ENCODE measurements at regions not wholly inside any gene's neighbourhood (a gene's known extent, or its start where the extent isn't known, plus 50 kb on each side); places are given as distances from the start of the nearest gene placed in this dataset.
"Not testable (repeated sequence)": the region's sequence is repeated elsewhere in the genome, so short reads cannot be mapped to it uniquely, and the experiment has no call there.

- H3K9me3 Mint-ChIP-seq, H3K36me3 Mint-ChIP-seq, H3K4me1 Mint-ChIP-seq, H3K27me3 Mint-ChIP-seq, H3K27ac Mint-ChIP-seq, H3K4me3 Mint-ChIP-seq: not testable (repeated sequence)
These were observed 186.2 kb upstream of the CHL1 start for GRCh38 chr3:10109-10996.

- no peaks in the 10 kb centered on the region for H3K36me3 Mint-ChIP-seq
- H3K27ac Mint-ChIP-seq: peak overlapping the region in 1 of 3 donors; percentile 64
- H3K4me3 Mint-ChIP-seq: peak overlapping the region in 1 of 4 donors; percentile 83
These were observed 184.8 kb upstream of the CHL1 start for GRCh38 chr3:11734-12133.

DNA sequence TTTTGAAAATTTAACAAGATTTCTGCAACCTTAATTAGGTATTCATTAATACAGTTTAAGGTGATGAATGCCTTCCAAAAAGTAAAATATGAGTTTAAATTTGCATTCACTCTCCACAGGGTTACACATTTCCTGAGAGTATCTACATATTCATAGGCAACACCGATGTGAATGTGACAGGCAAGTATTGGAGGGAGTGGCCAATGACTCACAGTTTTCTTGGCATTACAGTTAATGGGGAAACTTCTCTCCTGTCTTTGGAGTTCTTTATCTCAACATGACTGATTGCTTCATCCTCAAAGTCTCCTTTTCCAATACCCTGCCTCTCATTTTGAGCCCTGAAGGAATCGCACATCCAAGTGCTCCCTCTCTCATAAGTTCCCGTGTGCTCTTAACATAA lies 181.9 kb upstream of the CHL1 start:
- H3K27me3 Mint-ChIP-seq: peaks cover 11% of the 10 kb centered on the region
- peaks cover 0 to 2% (median 0%) of the 10 kb centered on the region in 3 donors for H3K4me1 Mint-ChIP-seq
- H3K27ac Mint-ChIP-seq: no peak overlapping the region
- no peak overlapping the region for H3K4me3 Mint-ChIP-seq
- no peaks in the 10 kb centered on the region for H3K36me3 Mint-ChIP-seq
- H3K9me3 Mint-ChIP-seq: peaks cover 0 to 5% (median 2%) of the 10 kb centered on the region in 3 donors

More at GRCh38 chr3:11734-12133, 184.8 kb upstream of the CHL1 start:
- Mint-ChIP-seq H3K27me3 (peaks cover 6% of the 10 kb centered on the region), H3K4me1 (peaks cover 0 to 2% (median 0%) of the 10 kb centered on the region in 3 donors), H3K9me3 (peaks cover 0 to 5% (median 2%) of the 10 kb centered on the region in 3 donors)

DNA sequence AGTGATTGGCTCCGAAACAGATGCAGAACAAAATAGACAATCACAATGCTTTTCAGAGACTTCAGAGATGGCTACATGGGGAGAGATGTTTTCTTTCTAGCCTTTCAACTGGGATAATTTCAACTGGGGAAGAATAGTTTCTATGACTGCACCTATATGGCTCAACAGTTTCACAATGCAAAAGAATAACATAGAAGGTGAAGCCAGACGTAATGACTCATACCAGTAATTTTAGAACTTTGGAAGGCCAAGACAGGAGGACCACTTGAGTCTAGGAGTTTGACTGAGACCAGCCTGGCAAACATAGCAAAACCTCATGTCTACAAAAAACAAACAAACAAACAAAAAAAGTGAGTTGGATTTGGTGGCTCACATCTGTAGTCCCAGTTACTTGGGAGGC lies 180.2 kb upstream of the CHL1 start:
- Mint-ChIP-seq H3K4me3 (no peak overlapping the region), H3K9me3 (peaks cover 0 to 5% (median 2%) of the 10 kb centered on the region in 3 donors), H3K36me3 (no peaks in the 10 kb centered on the region), H3K27me3 (peaks cover 11% of the 10 kb centered on the region), H3K4me1 (peaks cover 0 to 2% (median 0%) of the 10 kb centered on the region in 3 donors), H3K27ac (peak overlapping the region in 1 of 3 donors; percentile 24)

DNA sequence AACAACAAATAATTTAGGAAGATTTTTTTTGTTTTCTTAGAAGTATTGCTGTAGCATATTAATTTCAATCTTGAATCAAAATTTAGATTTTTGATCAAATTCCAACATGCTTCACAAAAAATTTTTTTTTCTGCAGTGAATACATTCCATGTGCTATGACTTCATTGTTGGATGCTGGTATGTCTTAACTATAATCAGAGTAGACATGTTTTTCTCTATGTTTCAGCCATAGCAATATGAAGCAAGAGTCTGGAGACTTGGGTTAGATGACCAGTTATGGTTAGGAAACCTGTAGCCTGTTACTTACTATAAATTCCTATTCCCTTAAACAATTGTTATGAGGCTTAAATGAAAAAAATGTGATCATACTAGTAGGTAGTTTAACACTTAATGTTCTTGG lies 176.1 kb upstream of the CHL1 start:
- H3K4me1 Mint-ChIP-seq: no peaks in the 10 kb centered on the region
- H3K27ac Mint-ChIP-seq: no peak overlapping the region
- peaks cover 18% of the 10 kb centered on the region for H3K27me3 Mint-ChIP-seq
- H3K9me3 Mint-ChIP-seq: no peaks in the 10 kb centered on the region
- no peaks in the 10 kb centered on the region for H3K36me3 Mint-ChIP-seq
- no peak overlapping the region for H3K4me3 Mint-ChIP-seq

GRCh38 chr3:24006-24405 lies 172.6 kb upstream of the CHL1 start:
- H3K36me3 Mint-ChIP-seq: no peaks in the 10 kb centered on the region
- no peaks in the 10 kb centered on the region for H3K9me3 Mint-ChIP-seq
- H3K27ac Mint-ChIP-seq: no peak overlapping the region
- H3K27me3 Mint-ChIP-seq: peaks cover 13% of the 10 kb centered on the region
- no peak overlapping the region for H3K4me3 Mint-ChIP-seq
- no peaks in the 10 kb centered on the region for H3K4me1 Mint-ChIP-seq

DNA sequence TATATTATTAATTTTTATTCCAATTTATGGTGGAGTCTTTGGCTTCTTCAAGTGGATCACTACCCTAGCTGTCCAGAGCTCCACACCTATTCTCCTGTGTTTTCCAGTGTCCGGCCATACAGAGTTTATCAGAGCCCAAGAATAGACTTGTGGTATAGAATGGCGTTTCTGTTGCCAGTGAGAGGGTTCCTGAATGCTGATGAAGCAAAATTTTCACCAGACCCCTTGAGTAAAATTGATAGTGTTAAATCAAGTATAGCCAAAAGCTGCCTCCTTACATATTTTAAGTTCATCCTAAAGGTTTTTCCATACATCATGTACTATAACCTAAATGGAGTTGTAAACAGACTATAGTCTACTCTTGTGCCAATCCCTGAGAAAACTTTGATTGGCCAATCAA lies 171.5 kb upstream of the CHL1 start:
- Mint-ChIP-seq H3K4me3 (no peak overlapping the region), H3K9me3 (no peaks in the 10 kb centered on the region), H3K36me3 (no peaks in the 10 kb centered on the region), H3K27ac (no peak overlapping the region), H3K4me1 (no peaks in the 10 kb centered on the region), H3K27me3 (peaks cover 12% of the 10 kb centered on the region)

GRCh38 chr3:35985-36384 lies 160.6 kb upstream of the CHL1 start:
- not testable (repeated sequence) for H3K27me3 Mint-ChIP-seq, H3K9me3 Mint-ChIP-seq, H3K4me1 Mint-ChIP-seq, H3K36me3 Mint-ChIP-seq, H3K27ac Mint-ChIP-seq, H3K4me3 Mint-ChIP-seq

DNA sequence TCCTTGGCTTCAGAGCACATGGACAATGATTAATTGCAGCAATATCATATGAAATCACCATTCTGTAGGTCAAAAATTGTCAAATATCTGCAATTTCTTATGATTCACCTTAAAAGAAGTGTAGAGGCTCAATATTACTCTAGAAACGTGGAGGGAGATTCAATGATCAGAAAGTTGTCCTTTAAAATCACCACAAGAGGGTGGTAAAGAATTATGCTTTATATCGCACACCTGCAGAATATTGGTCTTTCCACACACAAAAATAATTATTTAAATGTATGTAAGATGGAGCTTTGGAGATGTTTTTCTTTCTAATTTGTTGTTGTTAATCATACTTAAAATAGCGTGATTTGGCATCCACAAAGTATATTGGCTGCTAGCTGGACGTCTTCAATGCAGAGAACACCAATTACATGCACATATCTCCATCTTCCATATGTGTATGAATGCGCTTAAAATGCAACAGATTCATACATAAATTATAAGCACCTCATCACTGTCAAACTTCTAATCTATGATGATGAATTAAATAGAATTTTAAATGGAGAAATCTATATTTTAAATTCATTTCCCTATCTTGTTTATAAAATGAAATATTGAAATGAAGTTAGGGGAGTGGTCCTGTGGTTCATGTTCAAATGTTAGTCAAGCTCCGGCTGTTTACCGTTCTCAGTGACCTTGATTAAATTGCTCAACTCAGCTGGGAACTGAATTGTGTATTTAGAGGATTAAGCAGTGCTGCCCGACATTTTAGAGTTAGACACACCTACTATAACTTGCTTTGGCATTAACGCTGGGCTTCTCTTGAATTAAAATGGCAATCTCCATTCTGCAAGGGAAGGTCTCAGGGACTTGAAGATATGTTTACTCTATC lies 153.5 kb upstream of the CHL1 start:
- not testable (repeated sequence) for H3K27ac Mint-ChIP-seq, H3K4me3 Mint-ChIP-seq, H3K9me3 Mint-ChIP-seq, H3K4me1 Mint-ChIP-seq, H3K27me3 Mint-ChIP-seq, H3K36me3 Mint-ChIP-seq

DNA sequence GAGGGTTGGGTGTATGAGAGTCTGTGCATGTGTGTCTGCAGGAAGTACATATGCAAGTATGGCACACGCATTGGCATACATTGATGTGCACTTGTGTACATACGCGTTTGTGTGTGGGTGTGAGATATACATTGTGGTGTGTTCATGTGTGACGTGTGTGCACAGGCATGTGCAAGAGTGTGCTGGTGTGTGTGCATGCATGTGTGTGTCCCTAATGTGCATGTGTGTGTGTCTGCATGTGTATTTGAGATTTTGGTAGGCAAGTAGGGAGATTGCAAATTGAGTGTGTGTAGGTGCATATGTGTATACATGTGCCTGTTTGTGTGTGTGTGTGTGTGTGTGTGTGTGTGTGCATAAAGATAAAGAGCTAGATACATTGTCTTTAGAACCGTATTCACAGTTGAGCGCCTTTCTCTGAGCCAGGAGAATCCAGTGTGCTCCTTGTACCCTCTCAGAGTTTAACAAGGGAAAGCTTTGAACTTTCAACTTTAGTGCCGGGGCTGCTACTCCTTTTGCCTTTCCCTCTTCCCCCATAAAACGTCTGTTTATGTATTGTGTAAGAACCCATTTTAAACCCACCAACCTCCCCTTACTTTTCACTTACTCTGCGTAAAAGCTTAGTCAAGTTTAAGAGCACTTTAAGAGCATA lies 152.4 kb upstream of the CHL1 start:
- Mint-ChIP-seq H3K36me3 (no peaks in the 10 kb centered on the region), H3K4me1 (peaks cover 0 to 1% (median 0%) of the 10 kb centered on the region in 3 donors), H3K27ac (no peak overlapping the region), H3K4me3 (no peak overlapping the region), H3K27me3 (peaks cover 6% of the 10 kb centered on the region), H3K9me3 (peaks cover 0 to 2% (median 0%) of the 10 kb centered on the region in 3 donors)

DNA sequence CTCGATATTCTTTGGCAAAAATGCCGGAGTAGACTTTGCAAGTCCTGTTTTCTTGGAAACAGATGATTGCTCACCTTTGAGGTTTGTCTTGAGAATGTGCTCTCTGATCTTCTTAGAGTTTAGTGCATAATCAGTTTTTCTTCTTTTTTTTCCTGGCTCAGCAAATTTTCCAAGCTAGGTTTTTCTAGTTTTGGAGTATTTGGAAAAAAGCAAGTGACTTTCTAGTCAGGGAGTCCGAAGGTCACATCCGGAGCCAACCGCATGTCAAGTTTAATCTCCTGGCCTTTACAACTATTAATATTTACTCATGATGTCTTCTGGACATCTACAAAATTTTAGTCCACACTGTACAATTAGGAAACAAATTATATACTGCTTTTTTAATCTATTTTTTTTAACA lies 151.6 kb upstream of the CHL1 start:
- not testable (repeated sequence) for H3K27me3 Mint-ChIP-seq, H3K27ac Mint-ChIP-seq, H3K9me3 Mint-ChIP-seq, H3K36me3 Mint-ChIP-seq, H3K4me3 Mint-ChIP-seq, H3K4me1 Mint-ChIP-seq

DNA sequence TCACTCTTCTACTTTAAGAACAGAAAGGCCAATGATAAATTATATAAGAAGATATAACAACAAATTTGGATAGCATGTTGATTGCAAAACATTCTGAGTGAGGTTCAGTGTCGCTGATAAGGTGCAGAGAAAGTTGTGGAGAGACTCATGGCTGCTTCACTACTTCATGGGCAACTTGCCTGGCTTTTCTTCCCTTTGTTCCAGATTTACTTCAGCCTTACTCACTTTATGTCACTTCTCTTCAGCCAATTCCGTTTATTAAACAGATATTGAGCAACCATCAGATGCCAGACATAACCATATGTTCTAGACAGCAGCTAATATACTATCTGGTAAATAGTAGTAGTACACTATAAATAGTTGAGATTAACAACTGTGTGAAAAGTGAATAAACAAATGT lies 150.0 kb upstream of the CHL1 start:
- H3K27me3 Mint-ChIP-seq: peaks cover 4% of the 10 kb centered on the region
- H3K27ac Mint-ChIP-seq: no peak overlapping the region
- peaks cover 0 to 3% (median 0%) of the 10 kb centered on the region in 3 donors for H3K9me3 Mint-ChIP-seq
- peaks cover 0 to 1% (median 0%) of the 10 kb centered on the region in 3 donors for H3K4me1 Mint-ChIP-seq
- no peaks in the 10 kb centered on the region for H3K36me3 Mint-ChIP-seq
- no peak overlapping the region for H3K4me3 Mint-ChIP-seq

GRCh38 chr3:53441-53840 lies 143.1 kb upstream of the CHL1 start:
- H3K4me3 Mint-ChIP-seq, H3K9me3 Mint-ChIP-seq, H3K36me3 Mint-ChIP-seq, H3K27ac Mint-ChIP-seq, H3K4me1 Mint-ChIP-seq, H3K27me3 Mint-ChIP-seq: not testable (repeated sequence)

GRCh38 chr3:54240-54639 lies 142.3 kb upstream of the CHL1 start:
- Mint-ChIP-seq H3K27ac (no peak overlapping the region), H3K27me3 (no peaks in the 10 kb centered on the region), H3K36me3 (no peaks in the 10 kb centered on the region), H3K9me3 (peaks cover 0 to 6% (median 0%) of the 10 kb centered on the region in 3 donors), H3K4me3 (peak overlapping the region in 1 of 4 donors; percentile 30), H3K4me1 (no peaks in the 10 kb centered on the region)

- no peak overlapping the region for H3K27ac Mint-ChIP-seq
- no peak overlapping the region for H3K4me3 Mint-ChIP-seq
- no peaks in the 10 kb centered on the region for H3K27me3 Mint-ChIP-seq
- peaks cover 0 to 5% (median 0%) of the 10 kb centered on the region in 3 donors for H3K9me3 Mint-ChIP-seq
- no peaks in the 10 kb centered on the region for H3K36me3 Mint-ChIP-seq
- H3K4me1 Mint-ChIP-seq: no peaks in the 10 kb centered on the region
These were observed 139.9 kb upstream of the CHL1 start for GRCh38 chr3:56672-57071.
